ENCODE measurements at regions not wholly inside any gene's neighbourhood (a gene's known extent, or its start where the extent isn't known, plus 50 kb on each side); places are given as distances from the start of the nearest gene placed in this dataset.

GRCh38 chr21:16156841-16157489, 427.2 kb downstream of the USP25 start:
- TF ChIP-seq, protein P1, sequence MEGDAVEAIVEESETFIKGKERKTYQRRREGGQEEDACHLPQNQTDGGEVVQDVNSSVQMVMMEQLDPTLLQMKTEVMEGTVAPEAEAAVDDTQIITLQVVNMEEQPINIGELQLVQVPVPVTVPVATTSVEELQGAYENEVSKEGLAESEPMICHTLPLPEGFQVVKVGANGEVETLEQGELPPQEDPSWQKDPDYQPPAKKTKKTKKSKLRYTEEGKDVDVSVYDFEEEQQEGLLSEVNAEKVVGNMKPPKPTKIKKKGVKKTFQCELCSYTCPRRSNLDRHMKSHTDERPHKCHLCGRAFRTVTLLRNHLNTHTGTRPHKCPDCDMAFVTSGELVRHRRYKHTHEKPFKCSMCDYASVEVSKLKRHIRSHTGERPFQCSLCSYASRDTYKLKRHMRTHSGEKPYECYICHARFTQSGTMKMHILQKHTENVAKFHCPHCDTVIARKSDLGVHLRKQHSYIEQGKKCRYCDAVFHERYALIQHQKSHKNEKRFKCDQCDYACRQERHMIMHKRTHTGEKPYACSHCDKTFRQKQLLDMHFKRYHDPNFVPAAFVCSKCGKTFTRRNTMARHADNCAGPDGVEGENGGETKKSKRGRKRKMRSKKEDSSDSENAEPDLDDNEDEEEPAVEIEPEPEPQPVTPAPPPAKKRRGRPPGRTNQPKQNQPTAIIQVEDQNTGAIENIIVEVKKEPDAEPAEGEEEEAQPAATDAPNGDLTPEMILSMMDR (IDR thresholded peaks at IDR 0.05 in 4 of 5, conservative IDR thresholded peaks at IDR 0.05 in 1 of 5), result no peak
- TF ChIP-seq POLR2A (IDR thresholded peaks at IDR 0.05), result no peak

Data from gastrocnemius medialis (tissue), 4 donors.